HG03439 (cell line): ENCODE measurements at regions not wholly inside any gene's neighbourhood (a gene's known extent, or its start where the extent isn't known, plus 50 kb on each side); places are given as distances from the start of the nearest gene placed in this dataset.

Source experiments
- ATAC-seq: cut with Tn5 transposase; IDR thresholded peaks from one replicate; pipeline ENCODE4 v1.9.1; 2021; ENCODE audit warnings: mild to moderate bottlenecking, moderate library complexity; ENCODE audit not compliant: unreplicated experiment

DNA sequence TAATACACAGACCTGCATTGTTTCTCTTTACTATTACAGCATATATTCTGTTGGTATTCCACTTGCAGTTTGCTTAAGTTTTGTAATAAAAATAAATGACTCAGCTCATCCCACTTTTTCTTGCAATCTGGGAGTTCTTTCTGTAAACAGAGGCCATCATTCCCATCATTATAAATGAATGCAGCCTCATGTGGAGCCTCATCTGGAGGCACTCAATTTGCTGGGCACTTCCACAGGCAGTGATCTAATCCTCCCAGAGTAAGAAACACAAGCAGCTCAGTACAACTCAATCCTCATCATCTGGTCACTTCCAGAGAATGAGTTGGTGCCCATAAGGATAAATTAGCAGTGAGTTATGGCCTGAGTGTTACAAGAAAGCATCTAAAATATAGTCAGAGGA is 2801.9 kb downstream of the PCDH9 start:
- ATAC-seq: no peak

DNA sequence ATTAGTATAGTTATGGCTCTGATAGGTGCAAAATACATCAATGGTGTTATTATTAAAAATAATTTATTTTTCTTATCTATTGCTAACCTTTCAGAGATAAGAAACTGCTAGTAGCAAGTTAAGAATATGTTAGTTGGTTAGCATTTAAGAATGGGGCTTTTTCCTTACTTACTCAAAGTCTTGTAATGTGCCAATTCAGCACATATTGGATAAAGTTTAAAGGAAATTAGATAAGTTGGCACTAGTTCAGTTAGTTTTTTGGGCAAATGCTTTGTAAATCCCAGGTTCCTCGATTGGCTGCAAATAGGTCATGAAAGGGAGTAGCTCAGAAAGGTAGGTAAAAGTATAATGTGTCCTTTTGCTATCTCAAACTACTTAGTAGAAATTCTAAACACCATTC is 2806.7 kb downstream of the PCDH9 start:
- ATAC-seq: no peak

DNA sequence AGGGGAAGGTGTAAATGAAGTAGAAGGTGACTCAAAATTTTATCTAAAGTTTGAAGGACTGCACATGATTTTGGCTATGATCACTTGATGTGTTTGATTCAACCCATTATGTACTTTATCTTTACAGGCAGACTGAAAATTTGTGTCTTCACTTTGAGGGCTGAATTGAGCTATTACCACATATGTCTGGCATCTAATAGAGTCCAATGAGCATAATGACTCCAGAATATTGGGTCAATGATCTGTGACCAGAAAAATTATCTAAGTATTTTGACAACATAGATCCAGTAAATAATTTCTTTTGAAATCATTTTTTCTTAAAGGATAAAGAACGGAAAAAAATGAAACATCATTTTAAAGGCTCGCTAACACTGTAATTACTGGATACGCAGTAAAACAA is 2810.0 kb downstream of the PCDH9 start:
- no peak for ATAC-seq

DNA sequence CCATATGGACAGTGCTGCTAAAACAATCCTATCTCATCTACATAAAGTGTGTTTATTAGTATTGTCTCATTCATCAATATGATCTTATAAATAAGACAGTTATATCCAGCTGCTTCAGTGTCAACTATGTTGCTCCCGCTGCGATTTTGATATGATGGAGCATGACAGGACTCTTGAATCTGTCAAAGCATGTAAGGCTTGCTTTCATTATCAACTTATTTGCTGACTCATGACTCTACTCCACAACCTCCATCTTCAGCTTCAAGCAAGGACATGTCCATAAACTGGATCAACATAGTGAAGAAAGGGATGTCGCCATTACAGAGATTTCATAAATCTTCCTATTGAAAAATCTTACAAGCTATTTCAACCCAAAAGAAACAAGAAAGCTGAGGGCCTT is 2812.6 kb downstream of the PCDH9 start:
- no peak for ATAC-seq

DNA sequence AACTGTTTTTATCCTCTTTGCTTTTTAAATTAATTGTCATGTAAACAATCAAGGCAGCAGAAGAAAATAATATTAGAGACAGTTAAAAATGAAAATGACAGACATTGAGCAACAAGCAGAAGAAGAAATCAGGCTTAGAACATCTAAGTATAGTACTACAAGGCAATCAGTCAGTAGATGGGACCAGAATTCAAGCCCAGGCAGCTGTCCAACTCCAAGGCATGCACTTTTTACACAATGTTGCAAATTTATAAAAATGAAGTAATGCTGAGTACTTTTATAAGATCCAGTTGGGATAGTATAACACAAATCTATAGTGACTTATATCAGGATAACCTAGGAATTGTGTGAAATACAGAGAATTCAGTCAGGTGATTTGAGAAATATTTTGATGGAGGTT is 2815.8 kb downstream of the PCDH9 start:
- ATAC-seq: no peak

DNA sequence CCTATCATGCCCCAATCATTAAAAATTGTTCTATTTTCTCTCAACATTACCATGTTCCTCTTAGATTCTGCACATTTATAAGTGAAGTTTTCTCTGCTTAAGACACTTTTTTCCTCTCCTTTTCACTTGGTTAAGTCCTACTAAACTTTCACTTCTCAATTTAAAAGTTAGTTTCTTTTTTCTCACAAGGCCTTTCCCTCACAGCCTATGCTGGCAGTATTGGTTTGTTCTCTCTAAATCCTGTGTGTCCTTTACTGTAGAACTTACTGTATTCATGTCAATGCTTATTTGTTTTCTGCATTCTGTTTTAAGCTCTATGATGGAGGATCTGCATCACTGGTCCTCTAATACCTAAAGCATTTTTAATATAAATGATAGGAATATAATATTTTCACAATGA is 2816.6 kb downstream of the PCDH9 start:
- no peak for ATAC-seq

DNA sequence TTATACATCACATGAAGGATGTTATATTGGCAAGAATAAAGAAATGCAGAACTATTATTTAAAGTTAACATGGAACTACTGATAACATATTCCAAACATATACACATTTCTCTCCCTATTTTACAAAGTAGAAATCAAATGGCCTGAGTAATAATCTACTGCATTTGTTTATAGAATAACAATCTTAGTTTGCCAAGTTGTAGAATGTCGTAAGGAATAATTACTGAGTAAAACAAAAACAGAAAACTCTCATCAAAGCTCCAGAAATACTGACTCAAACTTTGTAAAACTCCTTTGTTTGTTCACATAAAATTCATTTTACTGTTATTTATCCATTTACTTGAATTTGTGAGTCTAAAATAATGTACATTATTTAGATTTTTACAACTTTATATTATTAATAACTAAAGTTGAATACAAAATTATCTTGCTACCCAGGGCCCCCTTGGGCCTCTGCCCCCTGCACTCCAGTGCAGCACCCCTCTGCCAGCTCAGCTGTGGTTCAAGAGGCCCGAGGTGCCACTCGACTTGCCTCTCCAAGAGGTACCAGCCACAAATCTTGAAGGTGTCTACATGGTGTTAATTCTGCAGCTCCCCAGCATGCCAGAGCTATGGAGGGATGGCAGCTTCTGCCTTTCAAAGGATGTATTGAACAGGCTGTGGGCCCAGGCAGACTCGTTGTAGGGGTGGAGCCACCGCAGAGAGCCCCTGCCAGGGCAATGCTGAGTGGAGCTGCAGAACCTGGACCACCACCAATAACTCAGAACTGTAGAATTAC is 2819.7 kb downstream of the PCDH9 start:
- no peak for ATAC-seq

DNA sequence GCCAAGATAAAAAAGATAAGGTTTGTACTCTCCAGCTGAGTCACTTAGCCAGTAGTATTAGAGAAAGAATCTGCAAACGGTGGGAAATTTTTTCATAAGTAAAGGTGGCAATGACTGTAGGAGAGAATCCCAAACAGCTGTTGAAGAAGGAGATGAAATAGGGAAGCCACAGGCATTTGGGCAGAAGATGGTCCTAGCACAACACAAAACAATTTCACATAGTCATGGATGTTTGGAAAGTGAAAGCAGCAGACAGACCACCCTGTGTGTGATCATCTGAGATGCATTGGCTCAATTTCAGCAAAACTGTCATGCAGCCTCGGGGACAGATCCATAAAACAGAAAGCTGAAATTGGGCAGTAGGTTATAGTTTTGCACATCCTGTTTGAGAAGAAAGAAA is 2832.4 kb downstream of the PCDH9 start:
- no peak for ATAC-seq

DNA sequence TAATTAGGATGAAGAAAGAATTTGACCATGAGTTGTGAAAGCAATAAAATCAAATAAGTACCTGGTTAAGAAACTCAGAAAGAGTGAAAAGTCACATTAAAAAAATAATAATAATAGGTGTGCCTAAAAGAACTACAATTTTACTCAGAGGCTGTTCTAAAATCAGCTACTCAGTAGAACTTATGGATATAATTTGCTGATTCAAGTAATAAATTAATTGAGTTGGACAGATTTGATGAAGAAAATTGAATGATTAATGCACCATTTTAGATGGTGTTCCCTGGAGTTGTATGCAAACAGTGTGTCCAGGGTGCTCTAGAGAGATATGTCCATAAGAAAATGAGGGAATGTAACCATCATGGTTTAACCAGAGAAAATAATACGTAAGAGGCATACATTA is 2852.5 kb downstream of the PCDH9 start:
- no peak for ATAC-seq

DNA sequence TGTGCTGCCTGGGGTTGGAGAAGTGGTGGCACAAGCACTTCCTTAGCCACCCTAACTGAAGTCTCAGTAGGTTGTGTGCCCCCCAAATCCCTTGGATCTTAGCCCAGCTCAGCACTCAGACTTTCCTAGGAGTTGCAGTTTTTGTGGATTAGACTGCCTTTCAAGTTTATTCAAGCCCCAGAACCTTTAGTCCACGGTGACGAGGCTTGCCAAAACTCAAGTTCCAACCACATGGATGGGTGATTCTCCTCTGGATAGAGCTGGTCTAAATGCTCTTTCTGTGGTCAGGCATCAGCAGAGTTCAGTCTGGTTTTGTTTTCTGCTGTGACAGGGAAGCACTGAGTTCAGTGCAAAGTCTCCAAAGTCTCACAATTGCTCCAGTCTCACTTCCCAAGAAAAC is 2858.7 kb downstream of the PCDH9 start:
- no peak for ATAC-seq

DNA sequence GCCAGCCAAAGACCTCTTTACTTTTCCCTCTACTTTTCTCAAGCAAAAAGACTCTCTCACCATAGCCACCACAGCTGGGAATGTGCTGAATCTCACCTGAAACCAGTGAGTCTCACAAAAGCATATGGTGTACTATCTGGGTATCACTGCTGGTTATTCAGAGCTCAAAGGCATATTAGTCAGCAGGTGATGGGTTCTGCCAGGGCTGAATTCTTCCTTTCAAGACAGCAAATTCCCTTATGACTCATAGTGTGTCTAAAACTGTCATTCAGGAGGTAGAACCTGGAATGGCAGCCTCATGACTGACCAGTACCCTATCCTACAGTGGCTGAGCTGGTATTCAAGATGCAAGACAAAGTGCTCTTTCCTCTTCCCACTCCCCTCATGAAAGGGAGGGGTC is 2859.1 kb downstream of the PCDH9 start:
- no peak for ATAC-seq

DNA sequence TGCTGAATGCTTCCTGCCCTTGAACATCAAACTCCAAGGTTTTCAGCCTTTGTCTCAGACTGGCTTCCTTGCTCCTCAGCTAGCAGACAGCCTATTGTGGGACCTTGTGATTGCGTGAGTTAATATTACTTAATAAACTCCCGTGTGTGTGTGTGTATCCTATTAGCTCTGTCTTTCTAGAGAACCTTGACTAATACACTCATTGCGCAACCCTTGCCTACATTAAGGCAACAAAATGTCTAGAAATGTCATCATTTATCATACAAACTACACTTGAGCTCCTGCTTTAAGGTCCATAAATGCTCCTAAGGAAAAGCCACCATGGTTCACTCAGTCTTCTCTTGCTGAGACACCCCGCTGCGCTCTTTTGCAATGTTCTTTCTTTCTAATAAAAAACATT is 2861.0 kb downstream of the PCDH9 start:
- ATAC-seq: no peak

DNA sequence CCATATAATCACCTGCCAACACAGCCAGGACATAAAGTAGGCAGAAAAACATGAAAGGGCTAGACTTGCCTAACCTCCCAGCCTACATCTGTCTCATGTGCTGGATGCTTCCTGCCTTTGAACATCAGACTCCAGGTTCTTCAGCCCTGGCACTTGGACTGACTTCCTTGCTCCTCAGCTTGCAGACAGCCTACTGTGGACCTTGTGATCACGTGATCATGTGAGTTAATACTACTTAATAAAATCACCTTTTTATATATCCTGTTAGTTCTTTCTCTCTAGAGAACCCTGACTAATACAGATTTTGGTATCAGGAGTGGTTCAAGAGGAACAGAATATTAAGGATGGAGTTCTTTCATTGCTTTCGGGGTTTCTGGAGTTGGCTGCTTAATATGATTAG is 2867.6 kb downstream of the PCDH9 start:
- ATAC-seq: no peak

DNA sequence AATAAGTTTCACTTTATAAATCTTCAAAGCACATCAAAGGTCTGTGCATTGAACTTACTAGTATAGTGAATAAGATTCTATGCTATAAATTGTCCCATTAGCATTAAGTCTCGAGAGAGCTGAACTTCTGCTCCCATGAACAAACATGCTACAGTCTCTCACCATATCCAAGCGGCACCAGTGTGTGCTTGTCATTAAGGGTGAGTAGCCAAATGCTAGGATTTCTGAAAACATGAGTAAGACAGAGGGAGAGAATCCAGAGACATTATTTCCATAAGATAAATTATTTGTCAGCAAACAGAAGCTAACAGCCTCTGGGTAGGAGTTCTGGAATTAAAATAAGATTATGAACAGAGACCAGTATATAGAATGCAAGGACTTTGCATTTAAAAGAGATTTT is 2882.5 kb downstream of the PCDH9 start:
- no peak for ATAC-seq

DNA sequence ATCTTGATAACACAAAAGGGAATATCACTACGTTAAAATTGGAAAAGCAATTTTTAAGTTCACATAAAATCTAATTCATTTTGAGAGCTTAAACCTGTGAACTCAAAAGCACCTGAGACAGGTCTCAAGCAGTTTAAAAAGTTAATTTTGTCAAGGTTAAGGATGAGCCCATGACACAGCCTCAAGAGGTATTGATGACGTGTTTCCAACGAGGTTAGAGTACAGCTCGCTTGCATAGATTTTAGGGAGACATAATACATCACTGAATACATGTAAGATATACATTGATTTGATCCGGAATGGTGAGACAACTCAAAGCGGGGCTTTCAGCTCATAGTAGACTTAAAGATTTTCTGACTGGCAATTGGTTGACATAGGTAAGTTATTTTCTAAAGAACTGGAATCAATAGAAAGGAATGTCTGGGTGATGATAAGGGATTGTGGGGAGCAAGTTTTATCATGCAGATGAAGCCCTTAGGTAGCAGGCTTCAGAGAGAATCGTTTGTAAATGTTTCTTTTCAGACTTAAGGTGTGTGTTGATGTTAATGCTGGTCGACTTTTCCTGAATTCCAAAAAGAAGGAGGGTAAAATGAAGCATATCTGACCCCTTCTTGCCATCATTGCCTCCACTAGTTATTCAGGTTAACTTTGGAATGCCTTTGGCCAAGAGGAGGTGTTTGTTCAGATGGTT is 2890.6 kb downstream of the PCDH9 start:
- ATAC-seq: no peak

DNA sequence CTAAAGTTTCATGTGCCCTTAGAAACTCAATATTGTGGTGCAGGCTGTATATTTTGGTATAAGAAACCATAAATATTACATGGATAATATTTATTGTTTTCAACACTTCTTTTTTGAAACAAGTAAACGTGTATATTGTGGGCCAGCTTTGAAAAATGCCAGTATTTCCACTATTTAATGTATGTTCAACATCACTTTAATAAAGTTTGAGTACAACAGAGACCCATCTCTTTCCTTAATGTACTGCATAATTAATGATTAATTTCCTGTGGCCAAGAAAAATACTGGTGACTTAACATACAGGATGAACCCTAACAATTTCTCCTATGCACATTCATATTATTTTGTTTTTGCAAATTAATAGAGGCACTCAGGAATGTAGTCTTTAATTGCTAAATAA is 2891.5 kb downstream of the PCDH9 start:
- ATAC-seq: no peak

DNA sequence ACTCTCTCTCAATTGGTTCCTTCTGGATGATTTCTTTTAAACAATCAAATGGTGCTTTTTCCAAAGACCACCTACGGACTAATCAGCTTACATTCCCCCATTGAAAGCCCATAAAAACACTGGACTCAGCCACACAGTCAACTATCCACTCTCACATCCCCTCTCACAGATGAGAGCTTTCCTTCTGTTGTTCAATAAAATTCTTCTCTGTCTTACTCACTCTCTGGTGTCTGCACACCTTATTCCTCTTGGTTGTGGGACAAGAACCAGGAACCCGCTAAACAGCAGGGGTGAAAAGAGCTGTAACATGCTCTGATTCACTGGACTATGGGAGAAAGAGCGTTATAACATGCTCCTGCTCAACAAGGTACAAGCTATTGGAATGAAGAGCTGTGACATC is 2896.2 kb downstream of the PCDH9 start:
- no peak for ATAC-seq

DNA sequence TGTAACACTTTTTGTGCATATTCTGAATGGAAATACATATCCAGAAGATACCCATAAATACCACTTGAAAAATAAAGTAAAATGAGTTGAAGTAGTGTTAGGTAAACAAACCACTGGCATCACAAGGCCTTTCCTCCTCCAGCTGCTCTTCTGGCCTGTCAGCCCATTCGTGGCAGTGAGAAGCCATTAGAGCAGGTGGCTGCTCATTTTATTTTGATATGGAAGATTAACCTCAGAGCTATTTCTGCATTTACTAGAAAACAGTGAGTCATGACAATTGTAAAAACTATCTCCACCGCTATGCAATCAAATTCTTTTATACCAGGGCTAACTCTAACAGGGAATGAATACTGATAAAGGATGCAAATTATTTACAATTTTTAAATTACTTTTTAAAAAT is 2898.1 kb downstream of the PCDH9 start:
- ATAC-seq: no peak

DNA sequence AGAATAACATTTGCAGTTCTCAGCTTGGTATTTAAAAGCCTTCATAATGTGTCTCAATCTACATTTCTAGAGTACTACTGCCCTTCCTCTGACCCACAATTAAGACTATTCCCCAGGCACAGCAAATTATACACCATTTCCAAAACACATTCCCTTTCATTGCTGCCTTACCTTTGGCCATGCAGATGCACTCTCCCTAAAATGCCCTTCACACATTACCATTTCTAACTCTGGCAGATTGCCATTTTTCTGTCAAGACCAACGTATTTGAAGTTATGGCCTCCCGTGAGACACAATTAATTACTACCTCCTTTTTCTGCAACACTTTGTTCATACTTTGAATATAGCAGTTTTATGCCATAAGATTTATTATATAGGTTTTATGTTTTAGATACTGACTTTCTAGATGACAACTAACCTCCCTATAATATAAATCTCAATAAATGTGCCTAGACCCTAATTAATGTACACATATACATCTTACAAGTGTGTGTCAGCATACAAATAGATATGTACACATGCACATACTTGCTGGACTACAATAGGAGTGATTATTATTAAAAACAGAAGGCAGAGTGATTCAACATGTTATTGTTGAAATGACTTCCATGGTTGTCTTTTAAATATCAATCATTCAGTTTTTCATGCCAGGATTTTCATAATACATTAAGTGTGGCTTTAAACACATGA is 2902.5 kb downstream of the PCDH9 start:
- ATAC-seq: no peak

DNA sequence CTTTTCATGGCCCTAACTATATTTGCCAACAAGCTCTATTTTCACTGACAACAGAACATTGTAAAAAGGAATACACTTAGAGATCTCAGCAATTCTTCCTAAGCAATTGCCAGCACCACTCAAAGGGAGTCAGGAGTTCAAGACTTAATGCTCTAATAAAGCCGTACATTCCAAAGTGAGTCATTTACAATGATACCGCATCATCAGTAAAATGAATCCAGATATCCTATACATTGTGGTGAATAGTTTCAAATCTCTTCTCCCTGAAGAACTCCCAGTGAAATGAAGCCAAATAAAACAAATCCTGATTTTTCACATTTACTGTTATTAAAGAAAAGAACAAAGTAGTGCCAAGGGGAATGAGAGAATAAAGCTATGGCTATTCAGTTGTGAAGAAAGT is 2898.7 kb upstream of the PCDH20 start:
- no peak for ATAC-seq

DNA sequence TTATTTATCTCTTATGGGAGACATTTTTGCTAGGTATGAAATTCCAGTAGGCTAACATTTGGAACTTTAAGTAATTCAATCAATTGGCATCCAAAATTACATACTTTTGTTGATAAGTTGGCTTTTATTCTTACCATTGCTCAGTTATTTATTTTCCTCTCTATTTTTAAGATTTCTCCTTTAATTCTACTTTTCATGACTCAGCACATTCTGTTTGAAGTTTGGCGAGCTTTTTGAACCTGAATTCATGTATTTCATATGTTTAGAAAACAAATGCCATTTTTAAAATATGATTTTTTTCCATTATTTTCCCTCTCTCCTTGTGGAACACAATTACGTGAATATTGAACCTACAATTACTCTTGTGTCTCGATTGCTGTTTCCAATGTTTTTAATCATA is 2896.3 kb upstream of the PCDH20 start:
- ATAC-seq: no peak

DNA sequence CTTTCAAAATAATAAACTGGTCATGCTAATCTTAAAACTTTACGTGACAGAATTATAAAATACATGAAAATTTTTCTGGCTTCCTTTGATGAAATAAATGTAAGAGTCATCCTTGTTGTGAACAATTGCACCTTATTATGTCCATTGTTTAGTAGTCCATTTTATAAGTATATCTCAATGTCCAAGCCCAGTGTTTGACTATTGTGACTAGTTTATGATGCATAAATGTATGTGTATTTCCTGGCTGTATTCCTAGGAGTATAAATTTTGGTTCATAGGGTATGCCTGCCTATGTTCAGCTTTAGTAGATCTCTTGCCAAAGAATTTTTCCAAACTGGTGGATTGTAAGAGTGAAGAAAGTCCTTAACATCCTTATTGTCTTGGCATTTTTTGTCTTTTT is 2895.5 kb upstream of the PCDH20 start:
- ATAC-seq: no peak
